A549 (cell line): ENCODE measurements at regions not wholly inside any gene's neighbourhood (a gene's known extent, or its start where the extent isn't known, plus 50 kb on each side); places are given as distances from the start of the nearest gene placed in this dataset.

Source experiments
- ATAC-seq, 2 experiments: fragments of 200-7000 bp in 1 of 2; fragments of >200 bp in 1 of 2; cut with Nextera tagmentation in 1 of 2; cut with Tn5 transposase in 1 of 2; 3 replicates each; pipeline versions ENCODE4 v1.8.0 to v1.9.1; 2018 to 2020; ENCODE audit warnings: mild to moderate bottlenecking in 1 of 2, moderate library complexity in 1 of 2
- CTCF ChIA-PET: fragments of 300-600 bp; sonication (Branson Sonifier 250); formaldehyde crosslinking; extraction: SDS; loops from one replicate; lab custom pipeline; 2021; ENCODE audit warnings: antibody characterized with exemption, inconsistent platforms; lab: Yijun Ruan, JAX
- POLR2A ChIA-PET: fragments of 350-600 bp; formaldehyde crosslinking; extraction: SDS; loops from one replicate; lab custom pipeline; 2021; ENCODE audit warnings: antibody characterized with exemption, inconsistent platforms; lab: Yijun Ruan, JAX
- DNase-seq, 2 experiments: peaks; one replicate each; pipeline versions ENCODE4 v3.0.0 to v3.0.0-alpha.2; 2011 to 2016; ENCODE audit warnings: low read depth in 1 of 2, low spot score in 1 of 2
- FAIRE-seq: peaks from 2 replicates; lab custom pipeline; 2011; peaks lifted over from hg19 to GRCh38; lab: Jason Lieb, UNC
- H3K27ac ChIP-seq, 2 experiments: fragments of >200 bp; sonication (Bioruptor Twin); formaldehyde crosslinking; 3 replicates each; pipeline ENCODE4 v1.5.1; 2016 to 2017
- H3K4me1 ChIP-seq: fragments of >200 bp; sonication (Bioruptor Twin); formaldehyde crosslinking; 3 replicates; pipeline ENCODE4 v1.6.1; 2016
- H3K4me2 ChIP-seq: fragments of >200 bp; sonication (Bioruptor Twin); formaldehyde crosslinking; 3 replicates; pipeline ENCODE4 v1.6.1; 2016
- H3K4me3 ChIP-seq: fragments of >200 bp; sonication (Bioruptor Twin); formaldehyde crosslinking; 3 replicates; pipeline ENCODE4 v1.5.1; 2016
- H3K9me3 ChIP-seq: fragments of >200 bp; sonication (Bioruptor Twin); formaldehyde crosslinking; 3 replicates; pipeline ENCODE4 v1.6.1; 2016
- ATOH8 ChIP-seq: fragments of 250-450 bp; sonication (Bioruptor Pico); IDR thresholded peaks from 2 replicates; pipeline ENCODE4 v1.5.0; 2020; ENCODE audit warnings: low read depth, mild to moderate bottlenecking, moderate library complexity
- CBX8 ChIP-seq: fragments of 200-600 bp; sonication (generic); IDR thresholded peaks from 2 replicates; pipeline ENCODE4 v1.6.1; 2016
- CEBPB ChIP-seq, 2 experiments: fragments of >200 bp in 1 of 2; sonication (Bioruptor Twin) in 1 of 2; formaldehyde crosslinking in 1 of 2; IDR thresholded peaks; 2 replicates each; pipeline ENCODE4 v1.6.1; 2012 to 2016
- CTCF ChIP-seq: fragments of >200 bp; sonication (Bioruptor Twin); formaldehyde crosslinking; IDR thresholded peaks from 3 replicates; pipeline ENCODE4 v1.5.1; 2016
- EHF ChIP-seq: fragments of 250-450 bp; sonication (Bioruptor Pico); IDR thresholded peaks from 2 replicates; pipeline ENCODE4 v1.5.0; 2020; ENCODE audit warnings: mild to moderate bottlenecking
- EHMT2 ChIP-seq: fragments of 200-600 bp; sonication (generic); IDR thresholded peaks from 2 replicates; pipeline ENCODE4 v1.6.1; 2016; ENCODE audit warnings: antibody characterized with exemption, low read depth, mild to moderate bottlenecking, moderate library complexity
- FOSL2 ChIP-seq, 2 experiments: fragments of 450-650 bp in 1 of 2; fragments of >200 bp in 1 of 2; sonication (Bioruptor Twin) in 1 of 2; formaldehyde crosslinking; IDR thresholded peaks; 2 replicates each; pipeline versions ENCODE4 v1.5.0 to v1.6.1; 2016 to 2020; ENCODE audit warnings: mild to moderate bottlenecking in 1 of 2, moderate library complexity in 1 of 2
- GATA3 ChIP-seq: IDR thresholded peaks from 2 replicates; pipeline ENCODE4 v1.6.1; 2012; ENCODE audit warnings: borderline replicate concordance
- HEYL ChIP-seq: fragments of 250-450 bp; sonication (Bioruptor Pico); IDR thresholded peaks from 2 replicates; pipeline ENCODE4 v1.8.0; 2021; ENCODE audit warnings: mild to moderate bottlenecking, moderate library complexity
- HOXB5 ChIP-seq: fragments of 250-450 bp; sonication (Bioruptor Pico); IDR thresholded peaks from 2 replicates; pipeline ENCODE4 v1.5.0; 2020; ENCODE audit warnings: mild to moderate bottlenecking, moderate library complexity
- JUNB ChIP-seq: fragments of >200 bp; sonication (Bioruptor Twin); formaldehyde crosslinking; IDR thresholded peaks from 2 replicates; pipeline ENCODE4 v1.6.1; 2016
- KDM1A ChIP-seq: fragments of 200-600 bp; sonication (generic); IDR thresholded peaks from 2 replicates; pipeline ENCODE4 v1.6.1; 2016; ENCODE audit warnings: low read depth, mild to moderate bottlenecking
- KDM5A ChIP-seq: fragments of 200-600 bp; sonication (generic); IDR thresholded peaks from 2 replicates; pipeline ENCODE4 v1.6.1; 2016; ENCODE audit warnings: antibody characterized with exemption, mild to moderate bottlenecking
- MAFK ChIP-seq: fragments of 450-650 bp; IDR thresholded peaks from 2 replicates; pipeline ENCODE4 v1.6.1; 2014; ENCODE audit not compliant: partially characterized antibody
- MYC ChIP-seq: IDR thresholded peaks from 2 replicates; pipeline ENCODE4 v1.6.1; 2012; ENCODE audit warnings: mild to moderate bottlenecking, inconsistent platforms, low read length, improper control_type of control experiment, borderline replicate concordance
- NFE2L2 ChIP-seq: fragments of 150-350 bp; conservative IDR thresholded peaks from 2 replicates; pipeline ENCODE4 v1.6.1; 2014; ENCODE audit warnings: low read length
- NR3C1 ChIP-seq: fragments of >200 bp; sonication (Bioruptor Twin); formaldehyde crosslinking; IDR thresholded peaks from 3 replicates; pipeline ENCODE4 v1.6.1; 2017
- RAD21 ChIP-seq, 2 experiments: fragments of >200 bp in 1 of 2; sonication (Bioruptor Twin) in 1 of 2; formaldehyde crosslinking in 1 of 2; IDR thresholded peaks in 1 of 2; conservative IDR thresholded peaks in 1 of 2; 2 replicates in 1 of 2; 3 replicates in 1 of 2; pipeline ENCODE4 v1.6.1; 2012 to 2018; ENCODE audit warnings: inconsistent platforms in 1 of 2
- RARB ChIP-seq: fragments of 250-450 bp; sonication (Bioruptor Pico); IDR thresholded peaks from 2 replicates; pipeline ENCODE4 v1.8.0; 2021; ENCODE audit warnings: mild to moderate bottlenecking, moderate library complexity
- RCOR1 ChIP-seq: fragments of 150-350 bp; IDR thresholded peaks from 2 replicates; pipeline ENCODE4 v1.6.1; 2014; ENCODE audit warnings: antibody characterized with exemption, low read length, low read depth
- USF2 ChIP-seq: fragments of 450-650 bp; IDR thresholded peaks from 2 replicates; pipeline ENCODE4 v1.6.1; 2014; ENCODE audit warnings: antibody characterized with exemption
- ZC3H11A ChIP-seq: fragments of 450-650 bp; IDR thresholded peaks from 2 replicates; pipeline ENCODE4 v1.6.1; 2014; ENCODE audit warnings: antibody characterized with exemption, mild to moderate bottlenecking
- ZSCAN20 ChIP-seq: fragments of 250-450 bp; sonication (Bioruptor Pico); IDR thresholded peaks from 2 replicates; pipeline ENCODE4 v1.8.0; 2022; ENCODE audit warnings: mild to moderate bottlenecking, moderate library complexity
- WGBS: methylation state at CpG from one replicate; pipeline ENCODE4 v1.1.6; 2017; ENCODE audit errors: missing lambda C conversion rate; 5-methylcytosine and 5-hydroxymethylcytosine counted together

DNA sequence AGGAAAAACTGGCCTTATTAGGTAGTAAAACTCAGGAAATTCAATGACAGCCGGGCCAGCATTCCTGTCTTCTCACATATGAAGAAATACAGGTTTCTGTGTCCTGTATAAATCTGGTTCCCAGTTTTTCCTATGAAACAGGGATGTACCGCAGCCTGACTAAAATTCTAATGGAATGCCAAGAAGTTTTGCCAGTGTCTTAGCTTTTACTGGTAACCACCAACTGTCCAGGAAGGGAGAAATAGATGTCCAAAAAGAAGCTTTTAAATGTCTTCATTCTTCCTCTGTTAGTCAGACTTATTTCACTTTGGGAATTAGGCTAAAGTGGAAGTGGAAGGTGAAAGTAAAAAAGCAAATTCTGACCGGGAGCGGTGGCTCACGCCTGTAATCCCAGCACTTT lies 108.0 kb upstream of the TBL1X start:
- H3K27ac ChIP-seq, result no peak overlapping the region
- no peak overlapping the region for H3K4me2 ChIP-seq
- H3K9me3 ChIP-seq, result no peaks in the 10 kb centered on the region
- DNase-seq, result no peak
- H3K4me1 ChIP-seq, result peaks cover 11% of the 10 kb centered on the region
- CTCF ChIA-PET, result interaction anchor here (1.6 kb wide), 1 partner anchor 44 kb away, joined by 3 read pairs; no protein-coding TSS in a partner anchor
- H3K4me3 ChIP-seq, result no peak overlapping the region
- no peak for FAIRE-seq
- POLR2A ChIA-PET, result no interaction called here
- no peak for TF ChIP-seq ZC3H11A
- TF ChIP-seq RAD21 (conservative IDR thresholded peaks at IDR 0.05 in 1 of 2, IDR thresholded peaks at IDR 0.05 in 1 of 2), result no peak
- no peak for TF ChIP-seq EHMT2
- no peak for TF ChIP-seq USF2
- no peak for TF ChIP-seq NR3C1
- no peak for TF ChIP-seq KDM1A
- TF ChIP-seq CEBPB (IDR thresholded peaks at IDR 0.05), result no peak
- TF ChIP-seq HEYL (CRISPR knock-in tag), result no peak
- TF ChIP-seq, all 56 proteins: peak for 0
- WGBS, result 70% methylated on average over 5 of the region's 5 CpGs
- no peak for ATAC-seq

GRCh38 chrX:9357518-9358114 lies 107.2 kb upstream of the TBL1X start:
- DNase-seq (no peak), ATAC-seq (no peak), FAIRE-seq (no peak)
- Histone ChIP-seq H3K4me2 (no peak overlapping the region), H3K9me3 (no peaks in the 10 kb centered on the region), H3K27ac (no peak overlapping the region), H3K4me3 (no peak overlapping the region), H3K4me1 (peaks cover 3% of the 10 kb centered on the region; the same call in 2 of the 3 replicates)
- TF ChIP-seq MAFK (peak; percentile 48), HOXB5 (CRISPR knock-in tag) (no peak)
- ChIA-PET POLR2A (no interaction called here), CTCF (no interaction called here)
- WGBS, result 76% methylated on average over 7 of the region's 7 CpGs

DNA sequence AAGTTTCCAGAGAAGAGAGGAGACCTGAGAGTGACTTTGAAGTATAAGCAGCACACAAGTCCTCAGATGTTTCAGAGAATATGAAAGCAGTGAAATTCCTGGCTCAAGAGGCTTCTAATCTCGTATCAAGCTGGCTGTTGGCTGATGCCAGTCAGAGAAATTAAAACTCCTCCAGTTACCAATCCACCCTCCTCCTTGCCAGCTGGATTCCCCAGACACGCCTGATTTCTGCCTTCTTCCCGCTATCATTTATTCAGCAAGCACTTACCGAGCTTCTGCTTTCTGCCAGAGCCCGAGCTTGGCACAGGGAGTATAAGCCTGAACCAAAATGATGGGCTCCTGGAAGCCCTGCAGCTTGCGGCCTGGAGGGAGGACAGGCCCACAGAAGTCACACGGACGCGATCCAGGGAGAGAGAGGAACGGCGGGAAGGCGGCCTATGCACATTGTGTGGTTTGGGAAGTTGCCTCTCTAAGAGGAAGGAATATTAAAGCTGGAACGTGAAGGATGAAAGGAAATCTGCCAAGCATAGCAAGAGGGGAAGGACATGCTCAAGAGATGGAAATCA lies 102.4 kb upstream of the TBL1X start:
- Histone ChIP-seq H3K9me3 (no peaks in the 10 kb centered on the region), H3K27ac (no peak overlapping the region), H3K4me1 (no peaks in the 10 kb centered on the region), H3K4me2 (no peak overlapping the region), H3K4me3 (no peak overlapping the region)
- ATAC-seq, result no peak
- no peak for FAIRE-seq
- WGBS, result 83% methylated on average over 13 of the region's 13 CpGs
- TF ChIP-seq KDM5A (no peak), EHF (no peak), FOSL2 (IDR thresholded peaks at IDR 0.05) (no peak), FOSL2 (CRISPR knock-in tag; IDR thresholded peaks at IDR 0.05) (no peak), ZSCAN20 (CRISPR knock-in tag) (no peak), EHMT2 (no peak), NFE2L2 (no peak), RCOR1 (no peak), CBX8 (no peak), RAD21 (conservative IDR thresholded peaks at IDR 0.05 in 1 of 2, IDR thresholded peaks at IDR 0.05 in 1 of 2) (no peak), ATOH8 (no peak), CTCF (no peak), GATA3 (no peak), JUNB (no peak), MYC (no peak), RARB (CRISPR knock-in tag) (no peak), HOXB5 (CRISPR knock-in tag) (no peak)
- DNase-seq, result no peak
- ChIA-PET POLR2A (no interaction called here), CTCF (no interaction called here)
